Ectodermal cell (in vitro differentiated cells): ENCODE measurements at regions not wholly inside any gene's neighbourhood (a gene's known extent, or its start where the extent isn't known, plus 50 kb on each side); places are given as distances from the start of the nearest gene placed in this dataset.

Experiments used
- H3K27ac ChIP-seq: 2 replicates; pipeline ENCODE4 v1.7.0; 2013; ENCODE audit warnings: mild to moderate bottlenecking, low read depth, low read length; ENCODE audit not compliant: insufficient read depth, poor library complexity, severe bottlenecking
- H3K27me3 ChIP-seq: 2 replicates; pipeline ENCODE4 v1.7.0; 2013; ENCODE audit warnings: mild to moderate bottlenecking, low read length; ENCODE audit not compliant: insufficient read depth, control insufficient read depth, poor library complexity, severe bottlenecking
- H3K36me3 ChIP-seq: one replicate; pipeline ENCODE4 v1.7.0; 2013; ENCODE audit warnings: low read length; ENCODE audit not compliant: control insufficient read depth, insufficient read depth
- H3K4me1 ChIP-seq: one replicate; pipeline ENCODE4 v1.7.0; 2013; ENCODE audit warnings: low read length; ENCODE audit not compliant: control insufficient read depth, insufficient read depth
- H3K4me3 ChIP-seq: 2 replicates; pipeline ENCODE4 v1.7.0; 2013; ENCODE audit warnings: low read depth, low read length, control low read depth; ENCODE audit not compliant: insufficient read depth
- H3K9me3 ChIP-seq: 2 replicates; pipeline ENCODE4 v1.7.0; 2013; ENCODE audit warnings: mild to moderate bottlenecking, low read length, moderate library complexity; ENCODE audit not compliant: control insufficient read depth
- WGBS, 2 experiments: methylation state at CpG; one replicate each; pipeline ENCODE4 v1.1.7; 2013; ENCODE audit warnings: missing lambda C conversion rate in 2 of 2; 5-methylcytosine and 5-hydroxymethylcytosine counted together

GRCh38 chr5:17929171-17929570 is 294.9 kb downstream of the TAF11L14 start:
- WGBS, 2 experiments = 89 to 100% methylated on average over 1 of the region's 1 CpG
- H3K27me3 ChIP-seq = no peaks in the 10 kb centered on the region
- H3K4me1 ChIP-seq = no peaks in the 10 kb centered on the region
- no peaks in the 10 kb centered on the region for H3K9me3 ChIP-seq
- H3K36me3 ChIP-seq = no peaks in the 10 kb centered on the region
- no peak overlapping the region for H3K4me3 ChIP-seq
- no peak overlapping the region for H3K27ac ChIP-seq

GRCh38 chr5:17930346-17930745 is 296.1 kb downstream of the TAF11L14 start:
- Histone ChIP-seq H3K27me3 (no peaks in the 10 kb centered on the region), H3K9me3 (no peaks in the 10 kb centered on the region), H3K27ac (no peak overlapping the region), H3K4me3 (no peak overlapping the region), H3K36me3 (no peaks in the 10 kb centered on the region), H3K4me1 (no peaks in the 10 kb centered on the region)

GRCh38 chr5:17944046-17944445 is 309.8 kb downstream of the TAF11L14 start:
- Histone ChIP-seq H3K4me1 (no peaks in the 10 kb centered on the region), H3K4me3 (no peak overlapping the region), H3K36me3 (no peaks in the 10 kb centered on the region), H3K27ac (no peak overlapping the region), H3K9me3 (no peaks in the 10 kb centered on the region), H3K27me3 (no peaks in the 10 kb centered on the region)
- 91 to 94% methylated on average over 3 of the region's 3 CpGs for WGBS, 2 experiments

GRCh38 chr5:17947029-17947428 is 312.8 kb downstream of the TAF11L14 start:
- H3K4me1 ChIP-seq = no peaks in the 10 kb centered on the region
- H3K9me3 ChIP-seq = no peaks in the 10 kb centered on the region
- no peaks in the 10 kb centered on the region for H3K36me3 ChIP-seq
- no peaks in the 10 kb centered on the region for H3K27me3 ChIP-seq
- H3K27ac ChIP-seq = no peak overlapping the region
- WGBS, 2 experiments = 79 to 91% methylated on average over 1 of the region's 1 CpG
- no peak overlapping the region for H3K4me3 ChIP-seq

GRCh38 chr5:17951392-17952169 is 317.3 kb downstream of the TAF11L14 start:
- H3K36me3 ChIP-seq = no peaks in the 10 kb centered on the region
- H3K4me1 ChIP-seq = no peaks in the 10 kb centered on the region
- H3K27ac ChIP-seq = no peak overlapping the region
- H3K4me3 ChIP-seq = no peak overlapping the region
- WGBS, 2 experiments = 66 to 72% methylated on average over 9 of the region's 9 CpGs
- no peaks in the 10 kb centered on the region for H3K9me3 ChIP-seq
- H3K27me3 ChIP-seq = no peaks in the 10 kb centered on the region

GRCh38 chr5:17952231-17952630 is 318.0 kb downstream of the TAF11L14 start:
- Histone ChIP-seq H3K27me3 (no peaks in the 10 kb centered on the region), H3K36me3 (no peaks in the 10 kb centered on the region), H3K27ac (no peak overlapping the region), H3K9me3 (no peaks in the 10 kb centered on the region), H3K4me3 (no peak overlapping the region), H3K4me1 (no peaks in the 10 kb centered on the region)
- 92 to 95% methylated on average over 4 of the region's 4 CpGs for WGBS, 2 experiments

- Histone ChIP-seq H3K4me1 (no peaks in the 10 kb centered on the region), H3K4me3 (no peak overlapping the region), H3K27ac (no peak overlapping the region), H3K36me3 (no peaks in the 10 kb centered on the region), H3K27me3 (no peaks in the 10 kb centered on the region), H3K9me3 (no peaks in the 10 kb centered on the region)
- 85 to 87% methylated on average over 2 of the region's 2 CpGs for WGBS, 2 experiments
These were observed 329.8 kb downstream of the TAF11L14 start for GRCh38 chr5:17964067-17964466.

- Histone ChIP-seq H3K4me1 (no peaks in the 10 kb centered on the region), H3K27me3 (no peaks in the 10 kb centered on the region), H3K9me3 (no peaks in the 10 kb centered on the region), H3K27ac (no peak overlapping the region), H3K4me3 (no peak overlapping the region), H3K36me3 (no peaks in the 10 kb centered on the region)
- WGBS, 2 experiments = 90% methylated on average over 5 of the region's 5 CpGs
These were observed 332.6 kb downstream of the TAF11L14 start for GRCh38 chr5:17966640-17967402.

GRCh38 chr5:17976404-17976803 is 342.1 kb downstream of the TAF11L14 start:
- H3K4me1 ChIP-seq = no peaks in the 10 kb centered on the region
- H3K27me3 ChIP-seq = no peaks in the 10 kb centered on the region
- 100% methylated on average over 1 of the region's 1 CpG for WGBS, 2 experiments
- no peak overlapping the region for H3K4me3 ChIP-seq
- no peak overlapping the region for H3K27ac ChIP-seq
- no peaks in the 10 kb centered on the region for H3K36me3 ChIP-seq
- no peaks in the 10 kb centered on the region for H3K9me3 ChIP-seq

- no peak overlapping the region for H3K27ac ChIP-seq
- no peaks in the 10 kb centered on the region for H3K36me3 ChIP-seq
- no peaks in the 10 kb centered on the region for H3K9me3 ChIP-seq
- H3K4me3 ChIP-seq = no peak overlapping the region
- WGBS, 2 experiments = 97 to 100% methylated on average over 2 of the region's 2 CpGs
- H3K4me1 ChIP-seq = no peaks in the 10 kb centered on the region
- H3K27me3 ChIP-seq = no peaks in the 10 kb centered on the region
These were observed 344.7 kb downstream of the TAF11L14 start for GRCh38 chr5:17978954-17979353.
